ENCODE measurements at regions not wholly inside any gene's neighbourhood (a gene's known extent, or its start where the extent isn't known, plus 50 kb on each side); places are given as distances from the start of the nearest gene placed in this dataset.
A peak's percentile ranks its signal among the peaks of the same experiment; 100 is the strongest.

- Histone ChIP-seq H2BK120ac (replicated peaks; ENCODE audit: low read depth, low read length) (no peak overlapping the region), H3K27me3 (replicated peaks in 1 of 4; ENCODE audit: control insufficient read depth in 3 of 4, extremely low read depth in 1 of 4, insufficient read depth in 3 of 4, low read length in 3 of 4) (no peaks in the 10 kb centered on the region), H3K79me1 (ENCODE audit: low read depth, low read length) (no peaks in the 10 kb centered on the region), H2AK5ac (ENCODE audit: low read depth, low read length) (no peak overlapping the region), H3K4me3 (ENCODE audit: extremely low read depth in 1 of 4, insufficient read depth in 2 of 4, low read depth in 3 of 4, low read length in 4 of 4) (no peak overlapping the region), H3K4me2 (ENCODE audit: insufficient read depth in 1 of 2, low read depth in 2 of 2, low read length in 2 of 2) (no peak overlapping the region), H2AFZ (ENCODE audit: low read length) (no peak overlapping the region), H3K79me2 (ENCODE audit: control insufficient read depth in 1 of 2, insufficient read depth in 2 of 2, low read length in 2 of 2) (no peaks in the 10 kb centered on the region), H3K23ac (ENCODE audit: insufficient read length) (no peak overlapping the region), H3K4me1 (replicated peaks in 1 of 4; ENCODE audit: control insufficient read depth in 3 of 4, insufficient read depth in 4 of 4, low read length in 3 of 4) (no peaks in the 10 kb centered on the region), H4K5ac (ENCODE audit: insufficient read length, low read depth, low read length) (no peak overlapping the region), H4K20me1 (replicated peaks in 1 of 2; ENCODE audit: control insufficient read depth in 1 of 2, insufficient read depth in 2 of 2, low read length in 2 of 2) (no peaks in the 10 kb centered on the region), H2BK5ac (ENCODE audit: low read depth, low read length) (no peak overlapping the region), H2BK20ac (ENCODE audit: low read length) (no peak overlapping the region), H3K9ac (replicated peaks in 1 of 4; ENCODE audit: extremely low read depth in 1 of 4, low read depth in 3 of 4, low read length in 3 of 4) (no peak overlapping the region), H4K91ac (replicated peaks; ENCODE audit: insufficient read length, low read length) (no peak overlapping the region), H3K27ac (ENCODE audit: low read depth, low read length) (no peak overlapping the region), H3K9me3 (ENCODE audit: insufficient read depth in 2 of 2, low read depth in 1 of 2, low read length in 1 of 2) (0 out of 4 replicates have a peak, but pooled peaks cover 0 to 2% of the 10 kb centered on the region in 2 experiments), H2BK12ac (ENCODE audit: low read depth, low read length) (no peak overlapping the region), H3K18ac (ENCODE audit: extremely low read depth, low read length) (no peak overlapping the region), H3K23me2 (ENCODE audit: low read depth, low read length) (no peaks in the 10 kb centered on the region), H3K4ac (replicated peaks; ENCODE audit: insufficient read length, low read depth, low read length) (no peak overlapping the region), H3K56ac (replicated peaks; ENCODE audit: insufficient read length, low read depth, low read length) (no peak overlapping the region), H2BK15ac (ENCODE audit: low read length) (no peak overlapping the region), H3K14ac (ENCODE audit: insufficient read length) (no peak overlapping the region), H3K36me3 (ENCODE audit: control insufficient read depth in 2 of 4, insufficient read depth in 4 of 4, low read length in 3 of 4) (no peaks in the 10 kb centered on the region), H4K8ac (ENCODE audit: extremely low read depth, insufficient read depth, low read length) (no peak overlapping the region)
- no peak for TF ChIP-seq TBP (IDR thresholded peaks at IDR 0.05; ENCODE audit: low read depth, low read length)
- TF ChIP-seq SIN3A (conservative IDR thresholded peaks at IDR 0.05 in 1 of 2, IDR thresholded peaks at IDR 0.05 in 1 of 2; ENCODE audit: low read depth in 1 of 2, low read length in 2 of 2) = no peak
- no peak for TF ChIP-seq CHD2 (IDR thresholded peaks at IDR 0.05; ENCODE audit: low read length)
- no peak for TF ChIP-seq CTCF (IDR thresholded peaks at IDR 0.05; ENCODE audit: control extremely low read depth in 1 of 3, insufficient read depth in 1 of 3, low read depth in 1 of 3, low read length in 3 of 3)
- TF ChIP-seq MAFK (IDR thresholded peaks at IDR 0.05; ENCODE audit: low read depth, low read length) = peak; percentile 98
- POLR2A ChIA-PET (ENCODE audit: partially characterized antibody) = no interaction called here
- DNase-seq (ENCODE audit: low read depth in 1 of 2, low spot score in 2 of 2) = no peak
- FAIRE-seq = no peak
- CTCF ChIA-PET (ENCODE audit: partially characterized antibody) = no interaction called here
- WGBS, 2 experiments (ENCODE audit: extremely low coverage in 1 of 2, insufficient coverage in 1 of 2, insufficient read length in 1 of 2, insufficient replicate concordance in 2 of 2, low coverage in 1 of 2, low lambda C conversion rate in 2 of 2, missing lambda C conversion rate in 1 of 2) = 88% methylated on average over 11 of the region's 11 CpGs; no CpG with 5 or more reads in 1 of the 2 experiments
Observed at GRCh38 chr2:116491292-116491691, 1323.2 kb upstream of the DDX18 start.

All from H1 (cell line).